ENCODE measurements at regions not wholly inside any gene's neighbourhood (a gene's known extent, or its start where the extent isn't known, plus 50 kb on each side); places are given as distances from the start of the nearest gene placed in this dataset.

GRCh38 chr3:72086743-72087087 is 301.8 kb upstream of the PROK2 start:
- H3K9me3 ChIP-seq = no peaks in the 10 kb centered on the region
- intact Hi-C loops (cut with DNase I; ENCODE audit: low total_unique reads) = no loop called here
- H3K36me3 ChIP-seq (ENCODE audit: low read depth, missing control alignments) = no peaks in the 10 kb centered on the region
- H3K4me1 ChIP-seq = peaks cover 7% of the 10 kb centered on the region
- no peak overlapping the region for H3K4me3 ChIP-seq
- 83 to 86% methylated on average over 11 of the region's 11 CpGs for WGBS, 2 donors
- TF ChIP-seq POLR2A (IDR thresholded peaks at IDR 0.05) = no peak
- TF ChIP-seq CTCF (IDR thresholded peaks at IDR 0.05) = no peak
- no peaks in the 10 kb centered on the region for H3K27me3 ChIP-seq
- DNase-seq = no peak
- no peak overlapping the region for H3K27ac ChIP-seq

- intact Hi-C loops (cut with DNase I; ENCODE audit: low total_unique reads) = no loop called here
- WGBS, 2 donors = 62 to 72% methylated on average over 5 of the region's 5 CpGs
- H3K36me3 ChIP-seq (ENCODE audit: low read depth, missing control alignments) = no peaks in the 10 kb centered on the region
- no peak overlapping the region for H3K27ac ChIP-seq
- DNase-seq = peak; percentile 54
- no peak overlapping the region for H3K4me3 ChIP-seq
- no peaks in the 10 kb centered on the region for H3K27me3 ChIP-seq
- no peaks in the 10 kb centered on the region for H3K9me3 ChIP-seq
- TF ChIP-seq CTCF (IDR thresholded peaks at IDR 0.05) (no peak), POLR2A (IDR thresholded peaks at IDR 0.05) (no peak)
- H3K4me1 ChIP-seq = peaks cover 7% of the 10 kb centered on the region
Observed at GRCh38 chr3:72086042-72086742, 301.2 kb upstream of the PROK2 start.

DNA sequence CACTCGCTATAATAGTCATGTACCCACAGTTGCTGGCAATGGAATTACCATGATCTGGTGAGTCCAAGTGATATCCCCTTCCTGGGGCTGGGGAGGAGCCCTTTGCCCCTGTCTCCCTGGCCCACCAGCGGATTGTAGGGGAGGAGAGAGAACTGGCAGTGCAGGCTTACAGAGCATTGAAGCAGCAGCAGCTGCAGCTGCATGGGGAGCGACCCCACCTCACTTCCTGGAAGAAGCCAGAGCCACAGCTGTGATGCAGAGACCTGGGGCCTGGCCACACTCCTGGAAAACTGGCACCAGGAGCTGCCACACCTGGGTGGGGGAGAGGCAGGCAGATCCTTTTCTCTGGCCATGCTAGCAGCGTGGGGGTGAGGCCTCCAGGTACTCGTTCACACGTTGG is 300.1 kb upstream of the PROK2 start:
- DNase-seq = no peak
- TF ChIP-seq CTCF (IDR thresholded peaks at IDR 0.05) (no peak), POLR2A (IDR thresholded peaks at IDR 0.05) (no peak)
- no peaks in the 10 kb centered on the region for H3K36me3 ChIP-seq (ENCODE audit: low read depth, missing control alignments)
- H3K4me1 ChIP-seq = peaks cover 7% of the 10 kb centered on the region
- no peak overlapping the region for H3K4me3 ChIP-seq
- no peaks in the 10 kb centered on the region for H3K9me3 ChIP-seq
- intact Hi-C loops (cut with DNase I; ENCODE audit: low total_unique reads) = no loop called here
- no peaks in the 10 kb centered on the region for H3K27me3 ChIP-seq
- no peak overlapping the region for H3K27ac ChIP-seq
- WGBS, 2 donors = 94 to 100% methylated on average over 4 to 6 of the region's 6 CpGs

DNA sequence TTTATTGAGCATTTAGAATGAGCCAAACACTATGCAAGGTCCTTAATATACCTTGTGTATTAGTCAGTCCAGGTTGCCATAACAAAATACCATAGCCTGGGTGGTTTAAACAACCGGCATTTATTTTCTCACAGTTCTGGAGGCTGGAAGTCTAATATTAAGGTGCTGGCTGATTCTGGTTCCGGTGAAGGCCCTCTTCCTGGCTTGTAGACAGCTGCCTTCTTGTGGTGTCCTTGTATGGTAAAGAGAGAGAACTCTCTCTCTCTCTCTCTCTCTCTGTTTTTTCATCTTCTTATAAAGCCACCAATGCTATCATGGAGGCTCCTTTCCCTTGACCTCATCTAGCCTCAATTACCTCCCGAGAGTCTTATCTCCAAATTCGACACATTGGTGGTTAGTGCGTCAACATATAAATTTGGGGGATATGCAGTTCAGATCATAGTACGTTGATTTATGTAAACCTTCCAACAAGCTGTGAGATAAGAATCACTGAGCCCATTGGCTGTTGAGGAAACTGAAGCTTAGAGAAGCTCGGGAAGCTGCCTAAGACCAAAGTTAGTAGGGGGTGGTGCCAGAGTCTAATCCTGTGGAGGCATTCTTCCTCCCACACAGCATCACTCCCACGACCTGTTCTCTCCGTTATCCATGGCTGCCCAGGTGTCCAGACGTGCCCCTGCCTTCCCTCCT is 298.0 kb upstream of the PROK2 start:
- intact Hi-C loops (cut with DNase I; ENCODE audit: low total_unique reads) = no loop called here
- H3K9me3 ChIP-seq = no peaks in the 10 kb centered on the region
- H3K4me3 ChIP-seq = no peak overlapping the region
- H3K27me3 ChIP-seq = no peaks in the 10 kb centered on the region
- no peak overlapping the region for H3K27ac ChIP-seq
- H3K4me1 ChIP-seq = peaks cover 7% of the 10 kb centered on the region
- TF ChIP-seq CTCF (IDR thresholded peaks at IDR 0.05) (no peak), POLR2A (IDR thresholded peaks at IDR 0.05) (no peak)
- 66 to 74% methylated on average over 10 of the region's 10 CpGs for WGBS, 2 donors
- H3K36me3 ChIP-seq (ENCODE audit: low read depth, missing control alignments) = no peaks in the 10 kb centered on the region
- no peak for DNase-seq

All from testis (tissue), 2 donors.